SK-N-SH (cell line): ENCODE measurements at regions not wholly inside any gene's neighbourhood (a gene's known extent, or its start where the extent isn't known, plus 50 kb on each side); places are given as distances from the start of the nearest gene placed in this dataset.

Experiments used
- CTCF ChIA-PET: fragments of 300-600, 350-600 bp; formaldehyde crosslinking; extraction: SDS; loops from one replicate; lab custom pipeline; 2021; lab: Yijun Ruan, JAX
- POLR2A ChIA-PET: fragments of 350-600 bp; sonication (Branson Sonifier 250); formaldehyde crosslinking; extraction: SDS; loops from one replicate; lab custom pipeline; 2020; ENCODE audit warnings: antibody characterized with exemption, inconsistent platforms; lab: Yijun Ruan, JAX
- DNase-seq: peaks from one replicate; pipeline ENCODE4 v3.0.0; 2012
- H2AFZ ChIP-seq: fragments of 200-600 bp; sonication (generic); 2 replicates; pipeline ENCODE4 v1.8.1; 2016; ENCODE audit warnings: antibody characterized with exemption, mild to moderate bottlenecking, low read depth
- H3F3A ChIP-seq: fragments of 200-600 bp; sonication (generic); replicated peaks from 2 replicates; pipeline ENCODE3; 2016; ENCODE audit warnings: antibody characterized with exemption, mild to moderate bottlenecking; ENCODE audit not compliant: insufficient read depth
- H3K27ac ChIP-seq, 2 experiments: fragments of 200-500 bp in 1 of 2; fragments of 200-600 bp in 1 of 2; sonication (Bioruptor generic) in 1 of 2; sonication (generic), shearing (Covaris generic) in 1 of 2; 2 replicates each; pipeline versions ENCODE4 v1.5.1 to v1.6.1; 2014 to 2016; ENCODE audit warnings: low read depth in 2 of 2, inconsistent platforms in 1 of 2, low read length in 1 of 2, mild to moderate bottlenecking in 1 of 2, mixed read lengths in 1 of 2
- H3K27me3 ChIP-seq: fragments of 200-600 bp; sonication (generic), shearing (Covaris generic); 2 replicates; pipeline ENCODE4 v1.6.1; 2016; ENCODE audit warnings: mixed run types; ENCODE audit not compliant: insufficient read depth
- H3K36me3 ChIP-seq, 2 experiments: fragments of 200-500 bp in 1 of 2; fragments of 200-600 bp in 1 of 2; sonication (Bioruptor generic) in 1 of 2; sonication (generic) in 1 of 2; replicated peaks in 1 of 2; 2 replicates each; pipeline versions ENCODE3 to v1.5.1; 2014 to 2016; ENCODE audit warnings: low read length in 1 of 2, mild to moderate bottlenecking in 1 of 2; ENCODE audit not compliant: insufficient read depth in 2 of 2, control insufficient read depth in 1 of 2
- H3K4me1 ChIP-seq, 2 experiments: fragments of 200-500 bp in 1 of 2; fragments of 200-600 bp in 1 of 2; sonication (Bioruptor generic) in 1 of 2; sonication (generic), shearing (Covaris generic) in 1 of 2; 2 replicates each; pipeline versions ENCODE4 v1.5.1 to v1.6.1; 2014 to 2016; ENCODE audit warnings: low read depth in 1 of 2, low read length in 1 of 2, mixed run types in 1 of 2; ENCODE audit not compliant: insufficient read depth in 2 of 2, control insufficient read depth in 1 of 2
- H3K4me2 ChIP-seq: fragments of 200-600 bp; sonication (generic), shearing (Covaris generic); 2 replicates; pipeline ENCODE4 v1.6.1; 2017; ENCODE audit warnings: mixed run types
- H3K4me3 ChIP-seq, 2 experiments: fragments of 200-500 bp in 1 of 2; fragments of 200-600 bp in 1 of 2; sonication (Bioruptor generic) in 1 of 2; sonication (generic), shearing (Covaris generic) in 1 of 2; 2 replicates each; pipeline versions ENCODE4 v1.5.1 to v1.8.1; 2014 to 2016; ENCODE audit warnings: low read depth in 2 of 2, inconsistent platforms in 1 of 2, low read length in 1 of 2, mild to moderate bottlenecking in 1 of 2, mixed read lengths in 1 of 2, moderate library complexity in 1 of 2
- H3K79me2 ChIP-seq: fragments of 200-600 bp; sonication (generic); 2 replicates; pipeline ENCODE4 v1.8.1; 2017; ENCODE audit warnings: mild to moderate bottlenecking; ENCODE audit not compliant: insufficient read depth
- H3K9ac ChIP-seq: fragments of 200-600 bp; sonication (generic); 2 replicates; pipeline ENCODE4 v1.6.1; 2017; ENCODE audit warnings: mixed run types
- H3K9me2 ChIP-seq: fragments of 200-600 bp; sonication (generic); 2 replicates; pipeline ENCODE4 v1.6.1; 2017; ENCODE audit warnings: mixed run types
- H3K9me3 ChIP-seq: fragments of 200-600 bp; sonication (generic); 2 replicates; pipeline ENCODE4 v1.6.1; 2017; ENCODE audit warnings: mixed run types, mild to moderate bottlenecking, moderate library complexity
- H4K20me1 ChIP-seq: fragments of 200-600 bp; sonication (generic); 2 replicates; pipeline ENCODE4 v1.6.1; 2017; ENCODE audit warnings: mild to moderate bottlenecking, mixed run types; ENCODE audit not compliant: insufficient read depth
- ELF1 ChIP-seq: IDR thresholded peaks from 2 replicates; pipeline ENCODE4 v1.4.0; 2012
- FOSL2 ChIP-seq: IDR thresholded peaks from 2 replicates; pipeline ENCODE4 v1.4.0; 2012; ENCODE audit warnings: low read depth, mild to moderate bottlenecking, moderate library complexity, borderline replicate concordance
- FOXJ3 ChIP-seq: sonication (generic); formaldehyde crosslinking; IDR thresholded peaks from 2 replicates; pipeline ENCODE4 v1.5.1; 2020; ENCODE audit warnings: mild to moderate bottlenecking, missing genetic modification reagents
- GABPA ChIP-seq: IDR thresholded peaks from 2 replicates; pipeline ENCODE4 v1.4.0; 2012; ENCODE audit warnings: low read depth, mild to moderate bottlenecking
- GATA2 ChIP-seq: sonication (generic); formaldehyde crosslinking; IDR thresholded peaks from 2 replicates; pipeline ENCODE4 v1.5.0; 2020; ENCODE audit warnings: mild to moderate bottlenecking, missing genetic modification reagents
- JUND ChIP-seq: IDR thresholded peaks from 2 replicates; pipeline ENCODE4 v1.4.0; 2012
- NRF1 ChIP-seq: IDR thresholded peaks from 2 replicates; pipeline ENCODE4 v1.6.1; 2012; ENCODE audit warnings: low read depth, mild to moderate bottlenecking, low read length
- RFX5 ChIP-seq: IDR thresholded peaks from 2 replicates; pipeline ENCODE4 v1.6.1; 2012; ENCODE audit warnings: mild to moderate bottlenecking, improper control_type of control experiment, low read length
- RXRA ChIP-seq: IDR thresholded peaks from 2 replicates; pipeline ENCODE4 v1.4.0; 2012; ENCODE audit warnings: low read depth, mild to moderate bottlenecking, borderline replicate concordance
- SIN3A ChIP-seq: IDR thresholded peaks from 2 replicates; pipeline ENCODE4 v1.6.1; 2012; ENCODE audit warnings: low read depth, mild to moderate bottlenecking, low read length, moderate library complexity, borderline replicate concordance
- SMC3 ChIP-seq: IDR thresholded peaks from 2 replicates; pipeline ENCODE4 v1.6.1; 2012; ENCODE audit warnings: low read depth, low read length, improper control_type of control experiment
- TAF1 ChIP-seq: IDR thresholded peaks from 2 replicates; pipeline ENCODE4 v1.6.1; 2012; ENCODE audit warnings: low read depth, mild to moderate bottlenecking, low read length, moderate library complexity, borderline replicate concordance
- TCF12 ChIP-seq: IDR thresholded peaks from 2 replicates; pipeline ENCODE4 v1.4.0; 2012
- TEAD4 ChIP-seq: IDR thresholded peaks from 2 replicates; pipeline ENCODE4 v1.4.0; 2012; ENCODE audit warnings: mild to moderate bottlenecking, borderline replicate concordance; ENCODE audit not compliant: insufficient read depth
- YY1 ChIP-seq: IDR thresholded peaks from 2 replicates; pipeline ENCODE4 v1.4.0; 2012; ENCODE audit warnings: low read depth, mild to moderate bottlenecking
- WGBS: methylation state at CpG from one replicate; pipeline ENCODE4 v1.1.6; 2017; ENCODE audit warnings: low lambda C conversion rate; 5-methylcytosine and 5-hydroxymethylcytosine counted together
- TF ChIP-seq, protein P1 (sequence below): fragments of 200-600 bp; sonication (generic); IDR thresholded peaks from 2 replicates; pipeline ENCODE4 v1.6.1; 2017; ENCODE audit warnings: antibody characterized with exemption, mild to moderate bottlenecking, moderate library complexity
- TF ChIP-seq, protein P2 (sequence below): IDR thresholded peaks from 2 replicates; pipeline ENCODE4 v1.4.0; 2012; ENCODE audit warnings: low read depth, borderline replicate concordance
- TF ChIP-seq, protein P3 (sequence below): fragments of 150-350 bp; IDR thresholded peaks from 2 replicates; pipeline ENCODE4 v1.6.1; 2016; ENCODE audit warnings: mild to moderate bottlenecking, low read depth, low read length
- TF ChIP-seq, protein P4 (sequence below): IDR thresholded peaks from 2 replicates; pipeline ENCODE4 v1.4.0; 2012; ENCODE audit warnings: low read depth
- TF ChIP-seq, protein P5 (sequence below): fragments of 150-350 bp; IDR thresholded peaks from 2 replicates; pipeline ENCODE4 v1.6.1; 2017; ENCODE audit warnings: antibody characterized with exemption, low read length, low read depth, borderline replicate concordance

DNA sequence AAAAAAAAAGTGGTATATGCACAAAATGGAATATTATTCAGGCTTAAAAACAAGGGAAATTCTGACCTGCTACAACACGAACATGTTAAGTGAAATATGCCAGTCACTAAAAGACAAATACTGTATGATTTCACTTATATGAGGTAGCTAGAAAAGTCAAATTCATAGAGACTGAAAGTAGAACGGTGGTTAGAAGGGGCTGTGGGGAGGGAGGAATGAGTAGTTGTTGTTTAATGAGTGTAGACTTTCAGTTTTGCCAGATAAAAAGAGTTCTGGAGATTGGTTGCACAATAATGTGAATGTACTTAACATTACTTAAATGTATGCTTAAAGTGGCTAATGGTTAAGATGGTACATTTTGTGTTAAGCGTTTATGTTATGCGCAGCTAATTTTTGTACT is 79.5 kb upstream of the IL12B start:
- no peaks in the 10 kb centered on the region for H3F3A ChIP-seq
- no peaks in the 10 kb centered on the region for H4K20me1 ChIP-seq
- H3K9me2 ChIP-seq = no peaks in the 10 kb centered on the region
- ChIA-PET CTCF (no interaction called here), POLR2A (no interaction called here)
- no peaks in the 10 kb centered on the region; the same call in 1 of the 2 replicates for H3K27me3 ChIP-seq
- DNase-seq = no peak
- H2AFZ ChIP-seq = no peak overlapping the region
- H3K4me2 ChIP-seq = no peak overlapping the region
- no peak overlapping the region for H3K9ac ChIP-seq
- no peak overlapping the region for H3K4me3 ChIP-seq
- H3K36me3 ChIP-seq = no peaks in the 10 kb centered on the region
- TF ChIP-seq FOSL2 (no peak), SIN3A (no peak), JUND (no peak), TCF12 (no peak), SMC3 (no peak), ELF1 (no peak), RXRA (no peak), GATA2 (CRISPR knock-in tag) (no peak), TAF1 (no peak), FOXJ3 (CRISPR knock-in tag) (no peak), NRF1 (no peak), TEAD4 (no peak), GABPA (no peak), YY1 (no peak), RFX5 (no peak)
- TF ChIP-seq, protein P1, sequence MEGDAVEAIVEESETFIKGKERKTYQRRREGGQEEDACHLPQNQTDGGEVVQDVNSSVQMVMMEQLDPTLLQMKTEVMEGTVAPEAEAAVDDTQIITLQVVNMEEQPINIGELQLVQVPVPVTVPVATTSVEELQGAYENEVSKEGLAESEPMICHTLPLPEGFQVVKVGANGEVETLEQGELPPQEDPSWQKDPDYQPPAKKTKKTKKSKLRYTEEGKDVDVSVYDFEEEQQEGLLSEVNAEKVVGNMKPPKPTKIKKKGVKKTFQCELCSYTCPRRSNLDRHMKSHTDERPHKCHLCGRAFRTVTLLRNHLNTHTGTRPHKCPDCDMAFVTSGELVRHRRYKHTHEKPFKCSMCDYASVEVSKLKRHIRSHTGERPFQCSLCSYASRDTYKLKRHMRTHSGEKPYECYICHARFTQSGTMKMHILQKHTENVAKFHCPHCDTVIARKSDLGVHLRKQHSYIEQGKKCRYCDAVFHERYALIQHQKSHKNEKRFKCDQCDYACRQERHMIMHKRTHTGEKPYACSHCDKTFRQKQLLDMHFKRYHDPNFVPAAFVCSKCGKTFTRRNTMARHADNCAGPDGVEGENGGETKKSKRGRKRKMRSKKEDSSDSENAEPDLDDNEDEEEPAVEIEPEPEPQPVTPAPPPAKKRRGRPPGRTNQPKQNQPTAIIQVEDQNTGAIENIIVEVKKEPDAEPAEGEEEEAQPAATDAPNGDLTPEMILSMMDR = no peak
- TF ChIP-seq, protein P2, sequence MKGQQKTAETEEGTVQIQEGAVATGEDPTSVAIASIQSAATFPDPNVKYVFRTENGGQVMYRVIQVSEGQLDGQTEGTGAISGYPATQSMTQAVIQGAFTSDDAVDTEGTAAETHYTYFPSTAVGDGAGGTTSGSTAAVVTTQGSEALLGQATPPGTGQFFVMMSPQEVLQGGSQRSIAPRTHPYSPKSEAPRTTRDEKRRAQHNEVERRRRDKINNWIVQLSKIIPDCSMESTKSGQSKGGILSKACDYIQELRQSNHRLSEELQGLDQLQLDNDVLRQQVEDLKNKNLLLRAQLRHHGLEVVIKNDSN = no peak
- TF ChIP-seq, protein P3, sequence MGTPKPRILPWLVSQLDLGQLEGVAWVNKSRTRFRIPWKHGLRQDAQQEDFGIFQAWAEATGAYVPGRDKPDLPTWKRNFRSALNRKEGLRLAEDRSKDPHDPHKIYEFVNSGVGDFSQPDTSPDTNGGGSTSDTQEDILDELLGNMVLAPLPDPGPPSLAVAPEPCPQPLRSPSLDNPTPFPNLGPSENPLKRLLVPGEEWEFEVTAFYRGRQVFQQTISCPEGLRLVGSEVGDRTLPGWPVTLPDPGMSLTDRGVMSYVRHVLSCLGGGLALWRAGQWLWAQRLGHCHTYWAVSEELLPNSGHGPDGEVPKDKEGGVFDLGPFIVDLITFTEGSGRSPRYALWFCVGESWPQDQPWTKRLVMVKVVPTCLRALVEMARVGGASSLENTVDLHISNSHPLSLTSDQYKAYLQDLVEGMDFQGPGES = no peak
- TF ChIP-seq, protein P4, sequence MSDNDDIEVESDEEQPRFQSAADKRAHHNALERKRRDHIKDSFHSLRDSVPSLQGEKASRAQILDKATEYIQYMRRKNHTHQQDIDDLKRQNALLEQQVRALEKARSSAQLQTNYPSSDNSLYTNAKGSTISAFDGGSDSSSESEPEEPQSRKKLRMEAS = no peak
- TF ChIP-seq, protein P5, sequence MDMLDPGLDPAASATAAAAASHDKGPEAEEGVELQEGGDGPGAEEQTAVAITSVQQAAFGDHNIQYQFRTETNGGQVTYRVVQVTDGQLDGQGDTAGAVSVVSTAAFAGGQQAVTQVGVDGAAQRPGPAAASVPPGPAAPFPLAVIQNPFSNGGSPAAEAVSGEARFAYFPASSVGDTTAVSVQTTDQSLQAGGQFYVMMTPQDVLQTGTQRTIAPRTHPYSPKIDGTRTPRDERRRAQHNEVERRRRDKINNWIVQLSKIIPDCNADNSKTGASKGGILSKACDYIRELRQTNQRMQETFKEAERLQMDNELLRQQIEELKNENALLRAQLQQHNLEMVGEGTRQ = no peak
- H3K9me3 ChIP-seq = no peaks in the 10 kb centered on the region
- no peaks in the 10 kb centered on the region for H3K4me1 ChIP-seq
- H3K79me2 ChIP-seq = no peaks in the 10 kb centered on the region
- H3K27ac ChIP-seq = no peak overlapping the region
- WGBS = 77% methylated on average over 4 of the region's 4 CpGs
